Amygdala (tissue), 56 donors: ENCODE measurements at regions not wholly inside any gene's neighbourhood (a gene's known extent, or its start where the extent isn't known, plus 50 kb on each side); places are given as distances from the start of the nearest gene placed in this dataset.

ENCODE experiments used
- DNase-seq, 56 donors: peaks; one replicate each; lab custom pipeline; 2025; lab: John Stamatoyannopoulos, UW

GRCh38 chr10:78902815-78903214, 166.0 kb upstream of the ZMIZ1 start:
- DNase-seq, result no peak

DNA sequence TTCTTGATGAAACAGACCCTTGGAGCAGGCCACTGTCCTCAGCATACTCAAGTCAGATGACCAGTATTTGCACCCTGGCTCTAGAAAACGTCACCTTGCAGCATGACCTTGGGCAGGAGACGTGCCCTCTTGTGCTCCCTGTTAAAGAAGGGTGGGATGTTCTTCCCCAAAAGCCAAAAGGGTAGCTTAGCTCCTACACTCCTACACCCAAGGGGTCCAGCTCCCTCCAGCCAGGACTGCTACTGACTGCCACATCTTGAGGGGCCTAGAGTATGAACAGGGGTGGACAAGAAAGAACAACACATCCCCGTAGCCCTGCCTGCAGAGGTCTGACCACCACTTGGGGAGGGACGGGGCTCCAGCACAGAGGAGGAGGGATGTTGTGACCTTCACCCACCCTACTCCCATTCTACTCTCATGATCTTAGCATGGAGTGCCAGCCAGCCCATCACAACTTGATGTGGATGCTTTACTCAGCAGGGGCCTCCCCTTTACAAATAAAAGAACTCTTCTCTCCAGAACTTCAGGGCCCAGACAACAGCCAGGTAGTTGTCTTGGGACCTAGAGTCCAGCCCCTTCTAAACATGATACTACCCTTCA, 165.3 kb upstream of the ZMIZ1 start:
- no peak for DNase-seq

GRCh38 chr10:78904196-78904595, 164.6 kb upstream of the ZMIZ1 start:
- DNase-seq, result no peak

DNA sequence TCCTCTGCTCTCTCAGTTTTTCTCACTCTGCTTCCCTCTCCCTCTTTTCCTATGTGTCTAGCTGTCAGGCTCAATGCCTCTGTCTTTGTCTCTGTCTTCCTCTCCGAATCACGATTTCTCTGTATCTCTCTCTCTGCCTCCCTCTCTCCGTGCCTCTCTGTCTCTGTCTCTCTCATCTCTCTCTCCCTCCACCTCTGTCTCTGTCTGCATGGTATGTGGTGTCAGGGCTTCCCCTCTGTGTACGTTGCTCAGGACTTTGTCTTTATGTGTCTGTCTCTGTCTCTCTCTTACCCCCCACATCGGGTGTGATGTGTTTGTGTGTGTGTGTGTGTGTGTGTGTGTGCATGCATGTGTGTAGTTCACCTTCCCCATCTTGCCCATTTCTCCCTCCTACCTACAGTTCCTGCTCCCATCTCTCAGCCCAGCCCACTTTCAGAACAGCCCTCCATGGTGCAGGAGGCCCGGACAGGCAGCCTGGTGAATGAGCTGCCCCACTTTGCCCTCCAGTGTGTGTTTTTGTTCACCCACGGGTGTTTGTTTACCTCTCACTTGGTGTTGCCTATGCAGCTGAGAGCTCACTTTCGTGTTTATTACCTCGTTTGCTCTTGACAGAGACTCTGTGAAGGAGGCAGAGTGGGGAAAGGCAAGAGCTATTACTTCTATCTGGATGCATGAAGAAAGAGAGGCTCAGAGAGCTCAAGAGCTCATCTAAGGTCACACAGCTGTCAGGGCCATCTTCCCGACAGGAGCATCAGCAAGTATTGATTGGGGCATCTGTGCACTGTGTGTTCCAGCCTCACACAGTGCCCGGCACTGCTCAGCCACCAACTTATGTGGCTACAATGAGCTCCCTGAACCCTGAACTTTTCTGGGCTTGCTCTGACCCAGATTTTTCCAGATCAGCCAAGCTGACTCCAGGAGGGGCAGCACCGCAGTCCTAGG, 163.5 kb upstream of the ZMIZ1 start:
- DNase-seq, result no peak

DNA sequence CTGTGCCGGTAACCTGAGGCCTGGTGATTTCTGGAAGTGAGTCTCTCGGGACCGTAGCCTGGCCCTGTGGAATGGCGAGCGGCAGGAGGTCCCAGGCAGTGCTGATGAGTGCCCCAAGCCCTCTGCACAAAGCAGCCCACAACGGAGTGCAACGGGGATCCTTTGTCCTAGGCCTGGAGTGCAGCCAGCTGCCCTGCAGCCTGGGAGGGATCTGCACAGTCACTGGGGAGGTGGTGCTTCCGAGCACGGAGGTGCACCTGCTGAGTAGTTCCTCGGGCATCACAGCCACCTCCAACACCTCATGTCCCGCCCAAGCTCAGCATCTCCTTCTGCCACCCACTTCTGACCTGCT, 162.8 kb upstream of the ZMIZ1 start:
- peak in 5 of 56 donors; percentile 14 to 40 (median 29) for DNase-seq

DNA sequence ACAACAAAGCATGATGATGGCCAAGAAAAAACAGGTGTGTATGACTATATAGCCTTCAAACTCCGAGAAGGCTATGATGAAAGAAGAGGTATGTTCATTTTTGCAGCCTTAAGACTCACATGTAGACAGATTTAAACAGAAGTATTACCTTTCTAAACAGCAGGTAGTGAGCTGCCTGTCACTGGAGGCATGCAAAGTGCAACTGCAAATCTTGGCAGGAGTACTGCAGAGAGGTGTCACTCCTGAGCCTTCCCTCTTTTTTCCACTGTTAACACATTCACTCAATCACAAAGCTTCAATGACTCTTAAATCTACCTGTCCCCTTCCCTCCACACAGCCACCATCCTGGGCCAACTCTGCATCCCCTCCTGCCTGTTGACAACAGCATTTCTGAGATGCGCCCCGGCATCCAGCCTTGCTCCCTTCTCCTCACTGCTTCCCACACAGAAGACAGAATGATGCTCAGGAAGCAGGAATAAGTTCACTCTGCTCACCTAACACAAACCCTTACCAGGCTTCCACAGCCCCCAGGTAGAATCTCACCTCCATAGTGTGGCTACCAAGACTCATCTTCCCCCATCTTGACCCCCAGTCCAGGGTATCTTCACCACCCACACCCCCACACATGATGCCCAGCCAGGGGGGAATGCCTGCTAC, 161.9 kb upstream of the ZMIZ1 start:
- no peak for DNase-seq

DNA sequence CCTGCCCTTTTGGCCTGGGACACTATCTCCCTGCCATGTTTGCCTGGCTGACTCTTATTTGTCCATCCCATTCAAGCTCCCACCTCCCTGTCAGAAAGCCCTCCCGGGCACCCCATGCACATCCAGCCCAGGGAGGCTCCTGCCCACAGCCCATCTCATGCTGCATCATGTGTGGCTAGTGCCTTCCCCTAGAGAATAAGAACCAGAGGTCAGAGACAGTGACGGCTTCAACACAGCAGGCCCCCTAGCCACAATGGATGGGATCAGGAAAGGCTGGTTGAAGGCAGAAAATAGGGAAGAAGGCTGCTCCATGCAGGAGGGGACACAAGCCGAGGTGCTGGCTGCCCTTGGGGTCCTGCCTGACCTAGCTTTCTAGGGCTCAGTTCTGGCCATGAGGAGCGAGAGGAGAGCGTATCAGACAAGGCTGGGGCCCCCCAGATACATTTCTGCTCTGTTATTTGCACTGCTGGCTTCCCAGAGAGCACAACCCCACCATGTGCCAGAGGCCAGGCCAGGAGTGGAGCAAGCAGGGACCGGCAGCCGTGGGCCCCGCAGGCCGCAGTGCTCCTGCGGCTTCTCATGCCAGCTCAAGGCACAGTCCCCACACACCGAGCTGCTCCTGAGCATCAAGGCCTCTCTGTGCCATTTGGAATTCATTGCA, 161.1 kb upstream of the ZMIZ1 start:
- DNase-seq, result no peak

DNA sequence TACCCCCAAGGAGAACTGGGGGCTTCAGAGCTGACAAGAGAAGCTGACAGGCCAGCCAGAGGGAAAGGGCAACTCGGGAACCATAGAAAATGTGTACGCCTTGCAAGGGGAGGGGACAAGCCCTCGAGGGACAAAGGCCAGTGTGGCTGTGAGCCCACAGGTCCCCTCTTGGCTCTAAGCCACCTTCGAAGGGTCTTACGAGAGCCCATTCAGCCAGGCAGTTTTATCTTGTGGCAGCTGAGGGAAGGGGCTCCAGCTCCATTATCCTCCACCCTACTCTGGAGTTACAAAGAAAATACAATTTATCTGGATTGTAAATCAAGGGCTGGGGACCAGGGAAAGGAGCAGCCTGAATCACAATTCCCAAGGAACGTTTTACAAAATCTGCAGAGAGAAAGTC, 159.5 kb upstream of the ZMIZ1 start:
- no peak for DNase-seq

- no peak for DNase-seq
Observed at GRCh38 chr10:78910021-78910420, 158.7 kb upstream of the ZMIZ1 start.

DNA sequence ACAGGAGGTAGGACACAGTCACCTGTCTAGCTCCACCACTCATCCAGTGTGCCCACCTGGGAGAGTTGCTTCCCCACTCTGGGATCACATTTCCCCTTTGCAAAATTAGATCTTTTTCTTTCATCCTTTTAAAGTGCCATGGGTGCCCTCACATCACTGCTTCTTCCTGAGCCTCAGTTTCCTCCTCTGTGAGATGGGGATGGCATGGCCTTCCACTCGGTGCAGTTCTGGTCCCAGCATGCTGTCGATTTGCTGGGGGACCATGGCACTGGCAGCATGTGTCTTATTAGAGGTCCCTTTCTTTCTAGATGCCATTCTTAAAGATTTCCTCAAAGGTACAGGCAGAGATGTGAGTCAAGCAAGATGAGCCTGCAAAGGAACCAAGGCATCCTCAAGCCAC, 158.3 kb upstream of the ZMIZ1 start:
- no peak for DNase-seq

DNA sequence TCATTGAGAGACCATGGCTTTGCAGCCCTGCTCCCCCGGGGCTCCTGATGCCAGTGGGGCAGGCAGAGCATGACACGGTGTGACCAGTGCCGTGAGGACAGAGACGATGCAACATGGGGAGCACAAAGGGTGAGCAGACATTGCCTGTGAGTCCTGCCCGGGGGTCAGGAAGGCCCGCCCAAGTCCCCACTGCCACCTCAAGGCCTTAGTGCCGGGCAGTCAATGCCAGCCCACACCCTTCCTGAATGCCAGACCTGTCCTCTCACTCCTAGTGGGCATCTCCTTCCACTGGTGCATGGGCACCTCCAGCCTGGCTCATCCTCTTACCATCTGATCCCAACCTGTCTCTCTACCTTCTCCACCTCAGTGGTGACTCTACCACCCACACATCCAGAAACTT, 157.9 kb upstream of the ZMIZ1 start:
- DNase-seq, result no peak

GRCh38 chr10:78911533-78912340, 157.0 kb upstream of the ZMIZ1 start:
- DNase-seq, result no peak

GRCh38 chr10:78912361-78913218, 156.2 kb upstream of the ZMIZ1 start:
- DNase-seq, result no peak

- DNase-seq, result peak in 55 of 56 donors; percentile 60 to 99 (median 94)
Observed at GRCh38 chr10:78913219-78914059, 155.3 kb upstream of the ZMIZ1 start.

- DNase-seq, result peak in 1 of 56 donors; percentile 39
Observed at GRCh38 chr10:78914060-78914378, 154.7 kb upstream of the ZMIZ1 start.

- DNase-seq, result peak in 16 of 56 donors; percentile 13 to 42 (median 20)
Observed at GRCh38 chr10:78914502-78915189, 154.1 kb upstream of the ZMIZ1 start.

- no peak for DNase-seq
Observed at GRCh38 chr10:78915190-78915518, 153.6 kb upstream of the ZMIZ1 start.

DNA sequence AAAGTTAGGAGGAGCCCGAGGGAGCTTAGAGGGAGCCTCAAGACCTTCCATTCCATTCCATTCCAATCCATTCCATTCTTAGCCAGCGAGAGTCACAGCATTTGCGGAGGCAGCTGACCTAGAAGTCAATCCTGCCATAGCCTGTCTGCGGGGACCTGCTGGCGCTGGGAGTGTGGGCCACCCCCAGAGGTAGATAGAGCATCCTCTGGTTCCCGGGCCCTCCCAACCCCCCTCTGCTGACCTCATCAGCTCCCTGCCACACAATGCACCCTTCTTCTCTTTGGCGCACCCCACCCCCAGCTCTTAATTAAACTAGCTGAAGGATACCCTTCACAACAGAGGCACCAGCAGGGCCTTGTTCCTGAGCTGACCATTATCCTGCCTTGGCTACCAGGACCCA, 152.5 kb upstream of the ZMIZ1 start:
- DNase-seq, result peak in 30 of 56 donors; percentile 11 to 72 (median 31)
